CD14-positive monocyte (primary cell): ENCODE measurements at regions not wholly inside any gene's neighbourhood (a gene's known extent, or its start where the extent isn't known, plus 50 kb on each side); places are given as distances from the start of the nearest gene placed in this dataset.

Experiments used
- DNase-seq, 3 donors: peaks; one replicate each; pipeline ENCODE4 v3.0.0-alpha.2; 2011 to 2022
- H2AFZ ChIP-seq: 2 replicates; pipeline ENCODE4 v1.6.0; 2012; ENCODE audit warnings: mild to moderate bottlenecking, low read depth, low read length, inconsistent platforms; ENCODE audit not compliant: insufficient read depth, poor library complexity, severe bottlenecking
- H3K27ac ChIP-seq, 2 donors: 1 replicate in 1 of 2; 2 replicates in 1 of 2; pipeline ENCODE4 v1.5.1; 2012 to 2013; ENCODE audit warnings: low read length in 2 of 2, control low read depth in 1 of 2, inconsistent platforms in 1 of 2, low read depth in 1 of 2, mild to moderate bottlenecking in 1 of 2
- H3K27me3 ChIP-seq, 2 donors: one replicate each; pipeline versions ENCODE4 v1.6.0 to v1.6.1; 2011 to 2013; ENCODE audit warnings: low read length in 2 of 2; ENCODE audit not compliant: control insufficient read depth in 2 of 2, insufficient read depth in 2 of 2
- H3K36me3 ChIP-seq, 2 donors: replicated peaks in 1 of 2; 1 replicate in 1 of 2; 2 replicates in 1 of 2; pipeline versions ENCODE4 v1.5.1 to v1.6.1; 2012 to 2013; ENCODE audit warnings: low read length in 2 of 2, control low read depth in 1 of 2, inconsistent platforms in 1 of 2, mild to moderate bottlenecking in 1 of 2; ENCODE audit not compliant: insufficient read depth in 2 of 2, control insufficient read depth in 1 of 2
- H3K4me1 ChIP-seq, 2 donors: 1 replicate in 1 of 2; 2 replicates in 1 of 2; pipeline versions ENCODE4 v1.5.1 to v1.6.1; 2012 to 2013; ENCODE audit warnings: low read length in 2 of 2, control low read depth in 1 of 2, inconsistent platforms in 1 of 2, mild to moderate bottlenecking in 1 of 2, moderate library complexity in 1 of 2; ENCODE audit not compliant: insufficient read depth in 2 of 2, control insufficient read depth in 1 of 2
- H3K4me2 ChIP-seq: replicated peaks from 2 replicates; pipeline ENCODE3; 2012; ENCODE audit warnings: low read length, moderate library complexity, mild to moderate bottlenecking; ENCODE audit not compliant: poor library complexity, severe bottlenecking; ENCODE audit errors: extremely low read depth
- H3K4me3 ChIP-seq, 3 experiments: fragments of 200-600 bp in 1 of 3; sonication (generic) in 1 of 3; replicated peaks in 1 of 3; 1 replicate in 2 of 3; 2 replicates in 1 of 3; pipeline ENCODE4 v1.5.1; 2011 to 2013; ENCODE audit warnings: low read length in 3 of 3, mild to moderate bottlenecking in 3 of 3, control low read depth in 2 of 3, low read depth in 2 of 3, inconsistent platforms in 1 of 3, moderate library complexity in 1 of 3
- H3K79me2 ChIP-seq: 2 replicates; pipeline ENCODE4 v1.6.0; 2012; ENCODE audit warnings: mild to moderate bottlenecking, control low read depth, inconsistent platforms, low read length, moderate library complexity; ENCODE audit not compliant: insufficient read depth
- H3K9ac ChIP-seq: 2 replicates; pipeline ENCODE4 v1.6.0; 2017; ENCODE audit warnings: low read length, mild to moderate bottlenecking; ENCODE audit not compliant: insufficient read depth, poor library complexity, severe bottlenecking
- H3K9me3 ChIP-seq, 2 donors: replicated peaks in 1 of 2; 1 replicate in 1 of 2; 2 replicates in 1 of 2; pipeline versions ENCODE4 v1.5.1 to v1.6.1; 2012 to 2013; ENCODE audit warnings: low read length in 2 of 2, control low read depth in 1 of 2; ENCODE audit not compliant: control insufficient read depth in 1 of 2, insufficient read depth in 1 of 2
- H4K20me1 ChIP-seq: 2 replicates; pipeline ENCODE4 v1.6.0; 2012; ENCODE audit warnings: mild to moderate bottlenecking, low read length, control low read depth, moderate library complexity; ENCODE audit not compliant: insufficient read depth
- H3K27ac Mint-ChIP-seq, 7 donors: one replicate each; pipeline ENCODE4 v1.8.0; 2020; ENCODE audit warnings: mild to moderate bottlenecking in 7 of 7, mixed read lengths in 7 of 7, moderate library complexity in 6 of 7, inconsistent platforms in 2 of 7
- H3K27me3 Mint-ChIP-seq, 3 donors: one replicate each; pipeline ENCODE4 v1.8.0; 2021 to 2022; ENCODE audit warnings: low read depth in 3 of 3, mild to moderate bottlenecking in 3 of 3, mixed read lengths in 3 of 3, moderate library complexity in 3 of 3, inconsistent platforms in 1 of 3
- H3K36me3 Mint-ChIP-seq, 2 donors: one replicate each; pipeline ENCODE4 v1.8.0; 2020; ENCODE audit warnings: mixed read lengths in 2 of 2, inconsistent platforms in 1 of 2, mild to moderate bottlenecking in 1 of 2
- H3K4me1 Mint-ChIP-seq: one replicate; pipeline ENCODE4 v1.8.0; 2020; ENCODE audit warnings: mild to moderate bottlenecking, mixed read lengths
- H3K4me3 Mint-ChIP-seq, 2 donors: one replicate each; pipeline ENCODE4 v1.8.0; 2020; ENCODE audit warnings: mild to moderate bottlenecking in 2 of 2, mixed read lengths in 2 of 2, moderate library complexity in 1 of 2
- H3K9me3 Mint-ChIP-seq, 7 donors: one replicate each; pipeline ENCODE4 v1.8.0; 2020 to 2022; ENCODE audit warnings: mixed read lengths in 7 of 7, mild to moderate bottlenecking in 6 of 7, moderate library complexity in 6 of 7, inconsistent platforms in 2 of 7
- WGBS: methylation state at CpG from one replicate; pipeline ENCODE4 v1.1.5; 2013; ENCODE audit warnings: missing lambda C conversion rate; ENCODE audit not compliant: insufficient coverage; 5-methylcytosine and 5-hydroxymethylcytosine counted together
- intact Hi-C, 2 donors: fragments of 100-400 bp; cut with micrococcal nuclease; formaldehyde crosslinking; loops; one replicate each; pipeline versions ENCODE4 v1.15.0 to v1.15.1; 2023
- TF ChIP-seq, protein P1 (sequence below): fragments of 200-600 bp; IDR thresholded peaks from one replicate; pipeline ENCODE4 v1.8.0; 2022; ENCODE audit warnings: antibody characterized with exemption, mild to moderate bottlenecking

DNA sequence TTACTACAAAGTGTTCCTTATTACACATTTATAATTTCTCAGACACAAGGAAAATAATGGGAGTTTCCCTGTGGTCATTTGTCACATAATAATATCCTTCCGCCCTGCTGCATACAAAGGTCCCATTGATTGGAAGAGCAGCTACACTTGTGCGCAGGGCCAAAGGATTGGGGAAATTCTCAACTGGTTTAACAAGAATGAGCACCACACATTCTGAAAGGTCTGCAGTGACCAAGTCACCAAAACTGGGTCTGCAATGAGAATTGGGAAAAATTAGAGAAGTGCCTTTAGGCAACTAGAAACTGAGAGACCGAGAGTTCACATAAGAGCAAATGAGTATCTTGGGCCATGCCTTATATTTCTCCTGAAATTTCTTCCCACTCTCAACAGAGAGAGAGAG is 98.2 kb upstream of the NR2F2 start:
- no peak overlapping the region for H3K9ac ChIP-seq

DNA sequence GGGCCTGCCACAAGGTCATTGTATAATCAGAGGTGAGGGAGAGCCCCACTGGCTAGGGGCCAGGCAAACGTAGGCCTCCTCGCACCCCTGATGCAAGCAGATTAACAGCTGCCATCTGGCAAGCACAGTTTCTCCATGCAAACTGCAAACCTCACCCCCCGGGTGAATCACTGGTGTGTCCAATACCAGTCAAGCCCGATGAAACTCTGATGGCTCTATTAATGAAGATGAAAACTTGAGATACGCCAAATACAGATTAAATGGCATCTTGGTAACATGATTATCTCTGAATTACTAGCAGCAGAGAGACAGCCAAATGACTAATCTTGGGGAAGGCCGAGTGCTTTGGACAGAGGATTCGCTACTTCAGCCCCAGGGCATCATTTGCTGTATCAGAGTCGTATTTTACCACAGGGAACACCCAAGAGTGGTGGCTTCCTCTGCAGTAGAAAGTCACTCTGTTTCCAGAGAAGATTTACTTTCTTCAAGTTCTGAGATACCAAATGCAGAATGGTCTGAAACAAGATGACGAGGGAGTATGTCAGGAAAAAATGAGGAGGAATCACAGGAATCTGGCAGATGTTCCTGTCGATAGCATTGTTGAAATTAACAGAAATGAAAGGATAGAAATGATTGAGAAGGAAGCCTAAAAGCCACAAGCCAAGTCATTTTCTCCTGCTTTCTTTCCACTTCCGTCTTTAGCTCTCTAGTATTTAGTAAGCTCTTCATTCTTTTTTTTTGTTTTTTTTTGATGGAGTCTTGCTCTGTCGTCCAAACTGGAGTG is 96.2 kb upstream of the NR2F2 start:
- Mint-ChIP-seq H3K4me3 (no peak overlapping the region), H3K4me1 (no peaks in the 10 kb centered on the region), H3K36me3 (no peaks in the 10 kb centered on the region), H3K27ac (no peak overlapping the region), H3K9me3 (peaks cover 0 to 6% (median 0%) of the 10 kb centered on the region in 7 donors), H3K27me3 (peaks cover 0 to 1% (median 0%) of the 10 kb centered on the region in 3 donors)
- TF ChIP-seq, protein P1, sequence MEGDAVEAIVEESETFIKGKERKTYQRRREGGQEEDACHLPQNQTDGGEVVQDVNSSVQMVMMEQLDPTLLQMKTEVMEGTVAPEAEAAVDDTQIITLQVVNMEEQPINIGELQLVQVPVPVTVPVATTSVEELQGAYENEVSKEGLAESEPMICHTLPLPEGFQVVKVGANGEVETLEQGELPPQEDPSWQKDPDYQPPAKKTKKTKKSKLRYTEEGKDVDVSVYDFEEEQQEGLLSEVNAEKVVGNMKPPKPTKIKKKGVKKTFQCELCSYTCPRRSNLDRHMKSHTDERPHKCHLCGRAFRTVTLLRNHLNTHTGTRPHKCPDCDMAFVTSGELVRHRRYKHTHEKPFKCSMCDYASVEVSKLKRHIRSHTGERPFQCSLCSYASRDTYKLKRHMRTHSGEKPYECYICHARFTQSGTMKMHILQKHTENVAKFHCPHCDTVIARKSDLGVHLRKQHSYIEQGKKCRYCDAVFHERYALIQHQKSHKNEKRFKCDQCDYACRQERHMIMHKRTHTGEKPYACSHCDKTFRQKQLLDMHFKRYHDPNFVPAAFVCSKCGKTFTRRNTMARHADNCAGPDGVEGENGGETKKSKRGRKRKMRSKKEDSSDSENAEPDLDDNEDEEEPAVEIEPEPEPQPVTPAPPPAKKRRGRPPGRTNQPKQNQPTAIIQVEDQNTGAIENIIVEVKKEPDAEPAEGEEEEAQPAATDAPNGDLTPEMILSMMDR: no peak
- H3K27ac ChIP-seq: no peak overlapping the region
- no peak for DNase-seq
- intact Hi-C loops: no loop called here
- H3K79me2 ChIP-seq: no peaks in the 10 kb centered on the region
- H3K4me2 ChIP-seq: no peak overlapping the region
- no peak overlapping the region for H2AFZ ChIP-seq
- WGBS: 79% methylated on average over 5 of the region's 12 CpGs
- no peaks in the 10 kb centered on the region for H4K20me1 ChIP-seq
- H3K36me3 ChIP-seq: no peaks in the 10 kb centered on the region
- H3K9ac ChIP-seq: no peak overlapping the region
- no peaks in the 10 kb centered on the region for H3K9me3 ChIP-seq
- no peak overlapping the region for H3K4me3 ChIP-seq
- H3K4me1 ChIP-seq: no peaks in the 10 kb centered on the region
- H3K27me3 ChIP-seq: no peaks in the 10 kb centered on the region

More for the DNA sequence above, 98.2 kb upstream of the NR2F2 start:
- no peaks in the 10 kb centered on the region for H3K4me1 ChIP-seq
- TF ChIP-seq, protein P1: no peak
- intact Hi-C loops: no loop called here
- H2AFZ ChIP-seq: no peak overlapping the region
- no peak overlapping the region for H3K4me3 Mint-ChIP-seq
- H3K36me3 ChIP-seq: no peaks in the 10 kb centered on the region
- no peaks in the 10 kb centered on the region for H3K27me3 ChIP-seq
- H3K36me3 Mint-ChIP-seq: no peaks in the 10 kb centered on the region
- DNase-seq: no peak
- peaks cover 0 to 3% (median 0%) of the 10 kb centered on the region in 3 donors for H3K27me3 Mint-ChIP-seq
- no peak overlapping the region for H3K4me3 ChIP-seq
- no peaks in the 10 kb centered on the region for H3K79me2 ChIP-seq
- no peaks in the 10 kb centered on the region for H3K9me3 ChIP-seq
- peaks cover 0 to 6% (median 2%) of the 10 kb centered on the region in 7 donors for H3K9me3 Mint-ChIP-seq
- H3K27ac ChIP-seq: no peak overlapping the region
- WGBS: 100% methylated on average over 1 of the region's 3 CpGs
- no peak overlapping the region for H3K27ac Mint-ChIP-seq
- no peaks in the 10 kb centered on the region for H4K20me1 ChIP-seq
- no peaks in the 10 kb centered on the region for H3K4me1 Mint-ChIP-seq
- no peak overlapping the region for H3K4me2 ChIP-seq
